Body of pancreas (tissue), 4 donors: ENCODE measurements at regions not wholly inside any gene's neighbourhood (a gene's known extent, or its start where the extent isn't known, plus 50 kb on each side); places are given as distances from the start of the nearest gene placed in this dataset.

Experiments
- POLR2A ChIP-seq, 3 donors: fragments of 450-650 bp; IDR thresholded peaks; one replicate each; pipeline ENCODE4 v1.6.1; 2016; ENCODE audit warnings: antibody characterized with exemption in 3 of 3, mild to moderate bottlenecking in 2 of 3
- TF ChIP-seq, protein P1 (sequence below), 7 experiments: fragments of 450-650 bp in 4 of 7; fragments of 200-600 bp in 3 of 7; sonication (generic) in 3 of 7; IDR thresholded peaks; one replicate each; pipeline ENCODE4 v1.5.1; 2016 to 2019; ENCODE audit warnings: antibody characterized with exemption in 7 of 7

DNA sequence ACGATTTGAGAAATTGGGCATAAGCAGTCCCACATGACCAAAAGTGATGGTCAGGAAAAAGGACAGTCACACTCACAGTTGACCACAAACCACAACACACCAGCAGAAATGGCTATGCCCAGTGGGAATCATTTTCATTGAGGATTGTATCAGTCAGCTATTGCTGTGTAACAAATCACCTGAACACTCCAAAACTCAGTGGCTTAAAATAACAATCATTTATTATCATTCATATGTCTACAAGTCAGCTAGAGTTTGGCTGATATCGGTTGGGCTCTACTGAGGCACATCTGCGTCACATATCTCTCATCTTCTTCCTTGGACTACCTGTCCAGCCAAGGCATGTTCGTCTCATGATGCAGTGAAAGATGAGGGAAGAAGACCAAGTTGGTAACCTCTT, 93.3 kb downstream of the CMC2 start:
- TF ChIP-seq POLR2A (IDR thresholded peaks at IDR 0.05): no peak
- TF ChIP-seq, protein P1, sequence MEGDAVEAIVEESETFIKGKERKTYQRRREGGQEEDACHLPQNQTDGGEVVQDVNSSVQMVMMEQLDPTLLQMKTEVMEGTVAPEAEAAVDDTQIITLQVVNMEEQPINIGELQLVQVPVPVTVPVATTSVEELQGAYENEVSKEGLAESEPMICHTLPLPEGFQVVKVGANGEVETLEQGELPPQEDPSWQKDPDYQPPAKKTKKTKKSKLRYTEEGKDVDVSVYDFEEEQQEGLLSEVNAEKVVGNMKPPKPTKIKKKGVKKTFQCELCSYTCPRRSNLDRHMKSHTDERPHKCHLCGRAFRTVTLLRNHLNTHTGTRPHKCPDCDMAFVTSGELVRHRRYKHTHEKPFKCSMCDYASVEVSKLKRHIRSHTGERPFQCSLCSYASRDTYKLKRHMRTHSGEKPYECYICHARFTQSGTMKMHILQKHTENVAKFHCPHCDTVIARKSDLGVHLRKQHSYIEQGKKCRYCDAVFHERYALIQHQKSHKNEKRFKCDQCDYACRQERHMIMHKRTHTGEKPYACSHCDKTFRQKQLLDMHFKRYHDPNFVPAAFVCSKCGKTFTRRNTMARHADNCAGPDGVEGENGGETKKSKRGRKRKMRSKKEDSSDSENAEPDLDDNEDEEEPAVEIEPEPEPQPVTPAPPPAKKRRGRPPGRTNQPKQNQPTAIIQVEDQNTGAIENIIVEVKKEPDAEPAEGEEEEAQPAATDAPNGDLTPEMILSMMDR (IDR thresholded peaks at IDR 0.05): no peak
